Esophagus (tissue), 2 donors: ENCODE measurements at regions not wholly inside any gene's neighbourhood (a gene's known extent, or its start where the extent isn't known, plus 50 kb on each side); places are given as distances from the start of the nearest gene placed in this dataset.
"Not testable (repeated sequence)": the region's sequence is repeated elsewhere in the genome, so short reads cannot be mapped to it uniquely, and the experiment has no call there.

Experiments used
- H3K27ac ChIP-seq, 2 donors: one replicate each; pipeline ENCODE4 v1.5.1; 2013; ENCODE audit warnings: low read depth in 2 of 2, mild to moderate bottlenecking in 2 of 2, inconsistent platforms in 1 of 2, low read length in 1 of 2, moderate library complexity in 1 of 2
- H3K27me3 ChIP-seq, 2 donors: one replicate each; pipeline ENCODE4 v1.6.1; 2013; ENCODE audit warnings: low read length in 2 of 2, control low read depth in 1 of 2, mild to moderate bottlenecking in 1 of 2; ENCODE audit not compliant: insufficient read depth in 2 of 2, control insufficient read depth in 1 of 2
- H3K36me3 ChIP-seq, 2 donors: one replicate each; pipeline ENCODE4 v1.6.1; 2013; ENCODE audit warnings: low read length in 1 of 2; ENCODE audit not compliant: control insufficient read depth in 2 of 2, insufficient read depth in 2 of 2
- H3K4me1 ChIP-seq, 2 donors: one replicate each; pipeline ENCODE4 v1.6.1; 2013; ENCODE audit warnings: low read length in 1 of 2; ENCODE audit not compliant: control insufficient read depth in 2 of 2, insufficient read depth in 2 of 2
- H3K4me3 ChIP-seq, 2 donors: one replicate each; pipeline ENCODE4 v1.5.1; 2013; ENCODE audit warnings: low read length in 2 of 2, mild to moderate bottlenecking in 2 of 2, low read depth in 1 of 2, moderate library complexity in 1 of 2
- H3K9me3 ChIP-seq, 2 donors: one replicate each; pipeline ENCODE4 v1.6.1; 2013; ENCODE audit warnings: mild to moderate bottlenecking in 2 of 2, low read depth in 1 of 2, low read length in 1 of 2, moderate library complexity in 1 of 2; ENCODE audit not compliant: control insufficient read depth in 2 of 2, insufficient read depth in 1 of 2
- WGBS, 2 donors: extraction: QIAGEN DNeasy Blood & Tissue Kit; methylation state at CpG; one replicate each; pipeline ENCODE4 v1.1.7; 2013; 5-methylcytosine and 5-hydroxymethylcytosine counted together
- donor health status: healthy with polysubstance abuse.
- donor health status: Bipolar disorder and iron deficiency.

DNA sequence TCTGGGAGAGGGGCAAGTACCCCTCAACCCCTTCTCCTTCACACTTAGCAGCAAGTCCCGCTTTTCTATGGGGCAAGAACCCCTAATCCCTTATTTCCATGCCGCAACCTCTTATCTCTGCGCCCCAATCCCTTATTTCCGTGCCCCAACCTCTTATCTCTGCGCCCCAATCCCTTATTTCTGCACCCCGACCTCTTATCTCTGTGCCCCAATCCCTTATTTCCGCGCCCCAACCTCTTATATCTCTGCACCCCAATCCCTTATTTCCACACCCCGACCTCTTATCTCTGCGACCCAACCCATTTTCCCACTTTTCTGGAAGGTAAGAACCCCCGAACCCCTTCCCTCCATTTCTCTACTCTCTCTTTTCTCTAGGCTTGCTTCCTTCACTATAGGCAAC is 95.6 kb upstream of the RAB4A start:
- H3K36me3 ChIP-seq, H3K9me3 ChIP-seq, H3K4me1 ChIP-seq, H3K27me3 ChIP-seq, H3K27ac ChIP-seq, H3K4me3 ChIP-seq: not testable (repeated sequence)
- 83 to 90% methylated on average over 11 of the region's 11 CpGs for WGBS, 2 donors

DNA sequence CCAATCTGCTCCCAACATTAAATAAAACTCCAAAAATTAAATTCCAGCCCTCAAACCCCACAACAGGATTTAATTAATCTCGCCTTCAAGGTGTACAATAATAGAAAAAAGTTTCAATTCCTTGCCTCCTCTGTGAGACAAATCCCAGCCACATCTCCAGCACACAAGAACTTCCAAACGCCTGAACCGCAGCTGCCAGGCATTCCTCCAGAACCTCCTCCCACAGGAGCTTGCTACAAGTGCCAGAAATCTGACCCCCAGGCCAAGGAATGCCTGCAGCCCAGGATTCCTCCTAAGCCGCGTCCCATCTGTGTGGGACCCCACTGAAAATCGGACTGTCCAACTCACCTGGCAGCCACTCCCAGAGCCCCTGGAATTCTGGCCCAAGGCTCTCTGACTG is 94.5 kb upstream of the RAB4A start:
- not testable (repeated sequence) for H3K36me3 ChIP-seq, H3K9me3 ChIP-seq, H3K27me3 ChIP-seq, H3K27ac ChIP-seq, H3K4me1 ChIP-seq, H3K4me3 ChIP-seq
- WGBS, 2 donors, result 53 to 63% methylated on average over 6 of the region's 6 CpGs

DNA sequence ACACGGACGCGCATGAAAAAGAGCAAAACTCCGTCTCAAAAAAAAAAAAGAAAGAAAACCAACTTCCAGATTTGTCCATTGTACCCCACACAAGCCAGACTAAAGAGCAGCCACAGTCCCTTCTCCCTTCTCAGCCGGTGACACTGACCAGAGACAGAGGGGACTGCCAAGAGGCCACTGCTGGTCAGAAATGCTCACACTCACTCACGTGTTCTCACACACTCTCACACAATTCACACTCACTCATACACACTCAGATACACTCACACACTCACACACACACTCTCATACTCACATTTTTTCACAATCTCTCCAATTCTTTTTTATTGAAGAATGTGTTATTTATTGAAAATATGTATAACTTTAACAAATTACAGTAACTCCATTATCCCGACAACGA is 90.8 kb upstream of the RAB4A start:
- WGBS, 2 donors, result 85 to 94% methylated on average over 8 of the region's 8 CpGs
- no peak overlapping the region for H3K27ac ChIP-seq

GRCh38 chr1:229181419-229181818 is 89.5 kb upstream of the RAB4A start:
- H3K27me3 ChIP-seq, result no peaks in the 10 kb centered on the region
- H3K27ac ChIP-seq, result no peak overlapping the region
- H3K4me1 ChIP-seq, result no peaks in the 10 kb centered on the region
- H3K36me3 ChIP-seq, result no peaks in the 10 kb centered on the region
- WGBS, 2 donors, result 91 to 96% methylated on average over 2 of the region's 2 CpGs
- no peaks in the 10 kb centered on the region for H3K9me3 ChIP-seq
- no peak overlapping the region for H3K4me3 ChIP-seq

More for the DNA sequence above, 90.8 kb upstream of the RAB4A start:
- no peaks in the 10 kb centered on the region for H3K4me1 ChIP-seq
- H3K9me3 ChIP-seq, result no peaks in the 10 kb centered on the region
- no peaks in the 10 kb centered on the region for H3K27me3 ChIP-seq
- no peak overlapping the region for H3K4me3 ChIP-seq
- H3K36me3 ChIP-seq, result no peaks in the 10 kb centered on the region

DNA sequence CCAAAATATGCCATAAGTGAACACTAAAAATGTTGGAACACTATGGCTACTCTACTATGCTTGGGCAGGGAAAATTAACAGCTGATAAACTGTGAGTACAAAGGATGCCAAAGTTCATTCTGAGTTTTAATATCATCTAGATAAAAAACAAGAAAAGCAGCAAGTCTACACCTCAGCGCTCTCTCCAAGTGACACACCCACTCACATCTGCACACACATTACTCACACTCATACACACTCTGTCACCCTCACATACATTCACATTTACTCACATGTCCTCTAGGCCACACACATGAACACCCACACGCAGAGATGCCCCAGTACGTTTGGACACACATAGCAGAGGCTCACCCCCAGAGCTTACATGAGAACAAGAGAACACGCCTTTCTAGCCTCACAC is 87.3 kb upstream of the RAB4A start:
- no peak overlapping the region for H3K27ac ChIP-seq
- WGBS, 2 donors, result 75 to 88% methylated on average over 4 of the region's 4 CpGs
- no peak overlapping the region for H3K4me3 ChIP-seq
- H3K9me3 ChIP-seq, result no peaks in the 10 kb centered on the region
- no peaks in the 10 kb centered on the region for H3K27me3 ChIP-seq
- H3K36me3 ChIP-seq, result no peaks in the 10 kb centered on the region
- no peaks in the 10 kb centered on the region for H3K4me1 ChIP-seq

- Histone ChIP-seq H3K4me3 (no peak overlapping the region), H3K27ac (no peak overlapping the region), H3K27me3 (no peaks in the 10 kb centered on the region), H3K36me3 (no peaks in the 10 kb centered on the region), H3K4me1 (no peaks in the 10 kb centered on the region), H3K9me3 (no peaks in the 10 kb centered on the region)
- 76 to 82% methylated on average over 4 of the region's 4 CpGs for WGBS, 2 donors
Measured at GRCh38 chr1:229184066-229184465, 86.8 kb upstream of the RAB4A start.

DNA sequence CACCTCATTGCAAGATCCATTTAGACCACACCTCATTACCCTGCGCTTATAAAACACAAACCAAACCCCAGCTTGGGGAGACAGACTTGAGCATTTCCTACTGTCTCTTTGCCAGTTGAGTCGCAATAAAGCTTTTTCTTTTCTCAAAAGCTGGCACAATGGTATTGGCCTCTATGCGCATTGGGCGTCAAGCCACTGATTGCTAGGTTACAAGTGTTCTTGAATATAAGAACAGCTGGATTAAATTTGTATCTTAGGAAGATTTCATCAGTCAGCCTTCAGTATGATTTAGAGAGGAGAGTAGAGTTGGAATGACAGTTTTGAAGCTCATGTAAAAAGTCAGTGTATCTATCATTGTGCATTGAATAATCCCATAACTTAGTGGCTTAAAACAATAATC is 84.9 kb upstream of the RAB4A start:
- no peaks in the 10 kb centered on the region for H3K27me3 ChIP-seq
- WGBS, 2 donors, result 91 to 96% methylated on average over 4 of the region's 4 CpGs
- no peaks in the 10 kb centered on the region for H3K4me1 ChIP-seq
- H3K36me3 ChIP-seq, result no peaks in the 10 kb centered on the region
- no peak overlapping the region for H3K4me3 ChIP-seq
- no peaks in the 10 kb centered on the region for H3K9me3 ChIP-seq
- no peak overlapping the region for H3K27ac ChIP-seq

- Histone ChIP-seq H3K27ac (no peak overlapping the region), H3K27me3 (no peaks in the 10 kb centered on the region), H3K4me3 (no peak overlapping the region), H3K36me3 (no peaks in the 10 kb centered on the region), H3K4me1 (no peaks in the 10 kb centered on the region), H3K9me3 (no peaks in the 10 kb centered on the region)
- WGBS, 2 donors, result 83 to 84% methylated on average over 9 of the region's 9 CpGs
Measured at GRCh38 chr1:229186373-229187056, 84.4 kb upstream of the RAB4A start.

- no peak overlapping the region for H3K4me3 ChIP-seq
- H3K27ac ChIP-seq, result no peak overlapping the region
Measured at GRCh38 chr1:229190057-229190575, 80.8 kb upstream of the RAB4A start.

GRCh38 chr1:229191066-229191674 is 79.7 kb upstream of the RAB4A start:
- Histone ChIP-seq H3K9me3 (no peaks in the 10 kb centered on the region), H3K36me3 (no peaks in the 10 kb centered on the region), H3K4me3 (no peak overlapping the region), H3K27me3 (no peaks in the 10 kb centered on the region), H3K4me1 (no peaks in the 10 kb centered on the region), H3K27ac (no peak overlapping the region)
- WGBS, 2 donors, result 68% methylated on average over 3 of the region's 3 CpGs

More at GRCh38 chr1:229190057-229190575, 80.8 kb upstream of the RAB4A start:
- Histone ChIP-seq H3K4me1 (no peaks in the 10 kb centered on the region), H3K9me3 (no peaks in the 10 kb centered on the region), H3K36me3 (no peaks in the 10 kb centered on the region), H3K27me3 (no peaks in the 10 kb centered on the region)
- 77 to 86% methylated on average over 1 of the region's 1 CpG for WGBS, 2 donors
